COLO668 (cell line): ENCODE measurements at regions not wholly inside any gene's neighbourhood (a gene's known extent, or its start where the extent isn't known, plus 50 kb on each side); places are given as distances from the start of the nearest gene placed in this dataset.
"Not testable (repeated sequence)": the region's sequence is repeated elsewhere in the genome, so short reads cannot be mapped to it uniquely, and the experiment has no call there.

Experiments
- DNase-seq: peaks from one replicate; lab custom pipeline; 2025; ENCODE audit not compliant: unreplicated experiment; lab: John Stamatoyannopoulos, UW

- no peak for DNase-seq
Measured at GRCh38 chr10:52598936-52599335, 173.6 kb downstream of the MBL2 start.

- no peak for DNase-seq
Measured at GRCh38 chr10:52599551-52600200, 172.9 kb downstream of the MBL2 start.

DNA sequence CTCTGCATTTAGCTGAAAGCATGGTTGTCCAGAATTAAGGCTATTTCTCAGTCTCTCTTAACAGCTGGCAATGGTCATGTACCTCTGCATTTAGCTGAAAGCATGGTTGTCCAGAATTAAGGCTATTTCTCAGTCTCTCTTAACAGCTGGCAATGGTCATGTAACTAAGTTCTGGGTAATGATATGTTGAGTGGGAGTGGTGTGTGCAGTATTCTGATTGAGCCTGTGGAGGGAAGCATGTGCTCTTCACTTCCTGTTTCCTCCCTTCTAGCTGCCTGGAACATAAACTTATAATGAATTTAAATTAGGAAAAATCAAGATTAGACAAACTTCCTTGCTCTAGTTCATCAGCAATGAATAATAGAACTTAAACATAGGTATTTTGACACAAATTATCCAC lies 168.5 kb downstream of the MBL2 start:
- DNase-seq = not testable (repeated sequence)

DNA sequence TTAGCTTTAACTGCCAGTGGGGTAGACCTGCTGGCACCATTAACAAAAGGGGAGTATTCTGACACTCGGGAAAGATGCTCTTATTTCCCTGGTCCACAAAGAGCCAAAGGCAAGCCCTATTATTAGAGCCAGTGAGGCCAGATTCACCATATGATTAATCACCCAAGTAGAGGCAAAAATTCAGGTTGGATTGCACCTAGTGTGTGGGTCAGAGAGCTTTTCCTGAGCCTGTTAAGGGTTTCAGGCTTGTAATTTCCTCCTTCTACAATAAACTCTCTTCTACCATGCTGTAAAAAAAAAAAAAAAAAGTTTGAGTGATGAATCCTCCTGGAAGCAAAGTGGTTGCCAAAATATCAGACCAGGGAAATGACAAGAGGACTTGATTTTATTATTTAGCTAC lies 163.5 kb downstream of the MBL2 start:
- DNase-seq = no peak

- DNase-seq = no peak
Measured at GRCh38 chr10:52609626-52610240, 162.9 kb downstream of the MBL2 start.

DNA sequence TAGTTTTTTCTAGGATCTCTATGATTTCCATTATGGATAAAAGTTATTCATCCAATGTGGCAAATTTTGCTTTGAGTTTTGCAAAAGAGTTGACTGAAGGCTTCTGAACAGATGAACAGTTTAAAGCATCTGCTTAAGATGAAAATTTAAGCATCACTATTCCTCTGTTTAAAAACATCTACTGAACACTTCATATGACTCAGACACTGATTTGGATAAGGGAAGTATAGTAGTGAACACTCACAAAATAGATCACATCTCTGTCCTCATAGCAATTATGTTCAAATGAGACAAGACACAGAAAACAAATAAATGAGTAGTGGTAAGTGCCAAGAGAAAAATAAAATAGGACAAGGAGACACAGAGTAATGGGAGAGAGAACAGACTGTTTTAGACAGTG lies 157.3 kb downstream of the MBL2 start:
- DNase-seq = no peak

GRCh38 chr10:52615756-52616394 lies 156.7 kb downstream of the MBL2 start:
- DNase-seq = no peak

DNA sequence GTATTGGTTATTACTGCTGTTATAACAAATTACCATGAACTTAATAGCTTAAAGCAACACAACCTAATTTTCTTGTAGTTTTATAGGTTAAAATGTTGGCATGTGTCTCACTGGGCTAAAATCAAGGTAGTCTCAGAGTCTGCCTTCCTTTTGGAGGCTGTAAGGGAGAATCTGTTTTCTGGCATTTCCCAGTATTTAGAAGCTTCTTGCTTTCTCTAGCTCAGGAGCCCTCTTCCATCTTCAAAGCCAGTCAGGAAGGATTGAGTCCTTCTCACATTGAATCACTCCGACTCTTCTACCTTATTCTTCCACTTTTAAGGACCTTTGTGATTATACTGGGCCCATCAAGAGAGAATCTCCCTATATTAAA lies 156.2 kb downstream of the MBL2 start:
- no peak for DNase-seq

DNA sequence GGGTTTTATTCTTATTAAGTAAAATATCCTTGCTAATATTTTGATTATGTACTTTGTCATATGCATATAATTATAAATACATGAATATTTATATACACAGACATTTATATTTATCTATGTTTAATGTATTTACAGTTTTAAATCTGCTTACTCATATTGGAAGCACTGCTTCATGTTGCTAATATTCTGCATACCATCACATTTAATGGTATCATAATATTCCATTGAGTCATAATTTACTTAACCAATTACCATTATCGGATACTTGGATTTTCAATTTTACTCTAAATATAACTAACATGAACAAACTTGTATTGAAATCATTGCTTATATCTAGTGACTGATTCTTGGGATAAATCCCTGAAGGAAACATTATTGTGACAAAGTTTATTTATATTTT lies 155.2 kb downstream of the MBL2 start:
- DNase-seq = no peak

- DNase-seq = no peak
Measured at GRCh38 chr10:52619052-52619451, 153.5 kb downstream of the MBL2 start.

- no peak for DNase-seq
Measured at GRCh38 chr10:52621635-52622079, 150.9 kb downstream of the MBL2 start.

- DNase-seq = no peak
Measured at GRCh38 chr10:52623761-52624160, 148.8 kb downstream of the MBL2 start.

GRCh38 chr10:52627279-52627678 lies 145.3 kb downstream of the MBL2 start:
- DNase-seq = no peak

GRCh38 chr10:52631146-52631545 lies 141.4 kb downstream of the MBL2 start:
- no peak for DNase-seq

DNA sequence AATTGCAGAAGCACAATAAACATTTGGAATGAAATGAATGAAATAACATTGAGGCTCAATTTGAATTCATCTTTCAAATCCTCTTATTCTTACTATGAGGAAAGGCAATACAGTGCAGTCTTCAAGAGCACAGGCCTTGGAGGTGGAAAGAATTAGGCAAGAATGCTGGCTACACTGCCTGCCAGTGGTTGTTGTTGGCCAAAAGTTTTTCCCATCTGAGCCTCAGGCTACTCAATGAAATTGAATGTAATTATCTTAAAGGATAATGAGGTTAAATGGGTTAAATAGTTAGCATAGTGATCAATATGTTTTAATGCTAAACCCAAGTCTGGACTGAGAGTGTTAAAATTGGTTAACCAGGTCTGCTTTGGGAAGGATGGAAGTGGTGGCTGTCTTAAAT lies 140.9 kb downstream of the MBL2 start:
- no peak for DNase-seq

DNA sequence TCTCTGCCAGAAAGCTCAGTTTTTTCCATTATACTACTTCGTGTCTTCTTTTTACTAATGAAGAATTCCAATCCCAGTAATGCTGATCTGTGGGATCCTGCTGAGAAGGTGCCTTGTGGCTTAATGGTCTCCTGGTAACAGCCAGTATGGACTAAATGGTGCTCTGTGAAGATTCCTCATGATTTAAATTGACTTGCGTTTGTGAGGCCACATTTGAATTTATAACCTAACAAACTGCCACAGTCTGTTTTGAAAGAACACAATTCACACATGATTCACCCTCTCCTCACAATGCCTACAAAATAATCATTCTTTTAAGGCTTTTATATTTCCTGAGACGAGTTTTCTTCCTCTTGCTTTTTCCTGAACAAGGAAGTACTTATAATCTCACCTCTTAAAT lies 140.0 kb downstream of the MBL2 start:
- no peak for DNase-seq

DNA sequence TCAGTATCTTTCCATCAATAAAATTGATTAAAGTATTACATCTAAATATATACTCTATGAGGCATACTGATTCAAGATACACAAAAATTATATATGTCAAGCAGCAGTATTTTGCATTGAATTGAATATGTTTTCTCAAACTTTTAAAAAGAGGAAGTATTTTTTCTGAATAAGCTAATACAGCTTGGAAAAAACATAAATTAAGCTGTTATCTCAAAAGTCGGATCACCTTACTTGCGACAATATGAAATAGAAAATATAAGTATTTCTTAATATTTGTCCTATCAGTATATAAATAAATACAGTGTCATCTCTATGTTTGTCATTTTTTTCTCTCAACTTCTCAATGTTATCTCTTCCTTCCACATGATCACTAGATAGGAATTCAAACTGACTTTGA lies 139.3 kb downstream of the MBL2 start:
- no peak for DNase-seq

GRCh38 chr10:52635651-52636050 lies 136.9 kb downstream of the MBL2 start:
- no peak for DNase-seq

GRCh38 chr10:52636874-52637273 lies 135.7 kb downstream of the MBL2 start:
- no peak for DNase-seq

DNA sequence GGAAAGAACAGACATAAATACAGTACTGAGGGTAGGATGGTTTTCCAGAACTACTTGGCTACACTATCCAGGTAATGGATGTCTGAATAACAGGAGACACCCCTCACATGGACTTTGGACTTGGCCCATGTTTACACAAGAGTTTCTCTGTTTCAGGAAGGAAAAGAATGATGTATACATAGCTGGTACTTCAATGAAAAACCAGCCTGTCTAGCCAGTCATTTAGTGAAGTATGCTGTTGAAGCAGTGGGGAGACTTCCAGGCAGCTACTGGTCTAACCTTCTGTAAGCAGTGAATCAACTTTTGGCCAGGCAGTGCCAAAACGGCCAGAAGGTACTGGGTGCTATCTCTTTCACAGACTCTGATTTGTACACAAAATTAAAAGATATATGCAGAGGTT lies 135.0 kb downstream of the MBL2 start:
- no peak for DNase-seq

GRCh38 chr10:52639652-52640051 lies 132.9 kb downstream of the MBL2 start:
- no peak for DNase-seq

GRCh38 chr10:52642208-52642607 lies 130.4 kb downstream of the MBL2 start:
- DNase-seq = no peak
